ENCODE measurements at regions not wholly inside any gene's neighbourhood (a gene's known extent, or its start where the extent isn't known, plus 50 kb on each side); places are given as distances from the start of the nearest gene placed in this dataset.

DNA sequence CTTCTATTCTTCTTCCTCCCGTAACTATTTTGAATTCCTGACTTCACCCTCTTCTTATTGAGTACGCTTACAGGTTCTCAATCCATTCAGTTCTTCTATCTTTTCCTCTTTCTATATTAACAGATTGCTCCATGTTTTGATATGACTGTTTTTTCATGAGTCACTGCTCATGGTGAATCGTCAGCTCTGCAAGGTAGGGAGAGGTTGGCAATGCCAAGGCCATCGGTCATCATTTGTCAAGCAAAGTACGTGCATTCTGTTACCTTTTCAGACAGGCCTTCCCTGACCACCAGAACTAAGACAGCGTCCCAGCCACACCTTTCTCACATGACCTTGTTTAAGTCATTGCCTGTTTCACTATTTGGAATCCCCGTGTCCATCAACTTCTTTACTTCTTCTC is 1001.9 kb upstream of the SORCS1 start:
- peaks cover 17% of the 10 kb centered on the region for H3K9me3 Mint-ChIP-seq
- H3K4me1 Mint-ChIP-seq (ENCODE audit: low read depth) = no peaks in the 10 kb centered on the region
- no peaks in the 10 kb centered on the region for H3K36me3 Mint-ChIP-seq (ENCODE audit: low read depth)
- no peak overlapping the region for H3K27ac Mint-ChIP-seq
- no peaks in the 10 kb centered on the region for H3K27me3 Mint-ChIP-seq
- no peak overlapping the region for H3K4me3 Mint-ChIP-seq
- DNase-seq = no peak

DNA sequence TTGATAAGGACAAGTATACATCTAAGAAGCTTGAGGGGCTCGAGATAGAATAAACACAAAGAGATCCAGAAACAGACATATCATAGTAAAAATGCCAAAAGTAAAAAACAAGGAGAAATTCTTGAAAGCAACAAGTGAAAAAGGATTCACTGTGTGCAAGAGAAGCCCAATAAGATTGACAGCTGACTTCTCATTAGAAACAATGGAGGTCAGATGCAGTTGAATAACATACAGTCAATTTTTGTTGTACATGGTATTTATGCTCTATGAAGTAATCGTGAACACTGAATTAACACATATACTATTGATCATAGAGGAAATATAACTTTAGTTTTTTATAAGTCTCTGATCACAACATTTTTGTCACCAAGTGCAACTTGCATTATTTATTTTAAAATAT is 982.8 kb upstream of the SORCS1 start:
- Mint-ChIP-seq H3K27ac (no peak overlapping the region), H3K27me3 (no peaks in the 10 kb centered on the region), H3K4me1 (ENCODE audit: low read depth) (no peaks in the 10 kb centered on the region), H3K36me3 (ENCODE audit: low read depth) (no peaks in the 10 kb centered on the region), H3K9me3 (peaks cover 24% of the 10 kb centered on the region), H3K4me3 (no peak overlapping the region)
- DNase-seq = no peak

DNA sequence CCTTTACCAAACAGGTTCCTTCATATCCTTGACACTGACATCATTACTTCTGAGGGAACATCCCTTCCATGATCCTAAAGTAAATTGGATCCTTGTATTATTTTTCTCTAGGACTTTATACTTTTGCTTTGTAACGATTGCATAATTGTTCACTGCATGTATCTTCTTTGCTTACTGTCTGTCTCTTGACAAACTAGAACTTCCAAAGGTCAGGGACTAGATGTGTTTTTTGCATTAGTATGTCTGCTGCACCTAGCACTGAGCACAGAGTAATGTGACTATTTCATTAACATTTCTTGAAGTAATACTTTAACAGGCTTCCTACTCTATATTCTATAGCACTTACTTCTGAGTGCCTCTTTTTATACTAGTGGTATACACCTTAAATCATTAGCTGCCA is 976.6 kb upstream of the SORCS1 start:
- Mint-ChIP-seq H3K27me3 (no peaks in the 10 kb centered on the region), H3K36me3 (ENCODE audit: low read depth) (no peaks in the 10 kb centered on the region), H3K4me3 (no peak overlapping the region), H3K4me1 (ENCODE audit: low read depth) (no peaks in the 10 kb centered on the region), H3K27ac (no peak overlapping the region), H3K9me3 (peaks cover 23% of the 10 kb centered on the region)
- DNase-seq = no peak

DNA sequence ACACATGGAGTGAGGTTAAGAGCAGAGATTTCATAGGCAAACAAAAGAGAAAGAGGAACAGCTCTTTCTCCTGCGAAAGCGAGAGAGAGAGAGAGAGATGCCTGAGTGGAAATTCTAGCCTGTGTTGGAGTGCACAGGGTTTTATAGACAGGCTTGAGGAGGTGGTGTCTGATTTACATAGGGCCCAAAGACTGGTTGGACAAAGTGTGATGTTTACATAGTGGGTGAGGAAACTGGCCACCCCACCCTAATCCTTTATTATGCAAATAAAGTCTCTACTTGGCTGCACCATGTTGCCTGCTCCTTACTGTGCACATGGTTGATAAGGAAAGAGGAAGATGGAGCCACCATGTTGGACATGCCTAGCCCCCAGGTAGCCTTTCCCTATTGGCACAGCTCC is 967.8 kb upstream of the SORCS1 start:
- H3K4me1 Mint-ChIP-seq (ENCODE audit: low read depth) = no peaks in the 10 kb centered on the region
- H3K4me3 Mint-ChIP-seq = no peak overlapping the region
- no peaks in the 10 kb centered on the region for H3K27me3 Mint-ChIP-seq
- H3K36me3 Mint-ChIP-seq (ENCODE audit: low read depth) = no peaks in the 10 kb centered on the region
- H3K9me3 Mint-ChIP-seq = peaks cover 16% of the 10 kb centered on the region
- H3K27ac Mint-ChIP-seq = no peak overlapping the region
- DNase-seq = no peak

DNA sequence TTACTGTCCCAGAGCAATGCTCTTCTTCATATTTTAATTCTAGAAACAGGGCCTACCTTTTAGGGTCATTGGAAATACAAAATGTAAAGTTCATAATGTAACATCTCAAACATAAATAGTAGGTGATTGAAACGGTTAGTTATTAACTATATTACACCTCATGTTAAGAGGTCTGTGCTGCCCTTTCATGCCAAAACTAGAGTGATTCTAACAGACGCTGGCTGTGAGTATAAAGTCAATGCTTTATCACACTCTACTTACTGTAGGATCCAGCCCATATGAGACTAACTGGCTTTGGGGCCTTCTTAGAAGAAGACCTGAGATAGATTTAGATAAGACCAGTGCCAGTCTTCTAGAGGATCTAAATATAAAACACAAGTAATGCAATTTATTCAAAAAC is 966.1 kb upstream of the SORCS1 start:
- Mint-ChIP-seq H3K27me3 (no peaks in the 10 kb centered on the region), H3K4me1 (ENCODE audit: low read depth) (no peaks in the 10 kb centered on the region), H3K36me3 (ENCODE audit: low read depth) (no peaks in the 10 kb centered on the region), H3K9me3 (peaks cover 10% of the 10 kb centered on the region), H3K27ac (no peak overlapping the region), H3K4me3 (no peak overlapping the region)
- DNase-seq = no peak

DNA sequence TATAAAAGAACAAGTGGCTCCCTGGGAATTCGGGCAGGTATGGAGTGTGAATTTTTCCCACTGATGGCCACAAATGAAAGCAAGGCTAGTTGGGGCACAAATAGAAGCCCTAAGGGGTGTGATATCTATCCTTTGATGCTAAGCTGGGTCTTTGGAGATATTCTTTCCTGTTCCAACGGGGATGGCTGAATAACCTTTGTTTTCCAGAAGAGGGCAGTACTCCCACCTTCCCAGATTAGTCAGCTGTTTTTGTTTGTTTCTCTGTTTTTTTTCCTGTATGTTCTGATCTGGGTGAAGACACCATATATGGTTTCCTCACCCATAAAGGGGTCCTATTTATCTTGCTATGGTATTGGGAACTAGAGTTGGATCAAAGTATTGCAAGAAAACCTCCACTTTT is 947.7 kb upstream of the SORCS1 start:
- no peak overlapping the region for H3K4me3 Mint-ChIP-seq
- DNase-seq = no peak
- H3K27me3 Mint-ChIP-seq = no peaks in the 10 kb centered on the region
- H3K9me3 Mint-ChIP-seq = peaks cover 11% of the 10 kb centered on the region
- no peaks in the 10 kb centered on the region for H3K4me1 Mint-ChIP-seq (ENCODE audit: low read depth)
- no peak overlapping the region for H3K27ac Mint-ChIP-seq
- H3K36me3 Mint-ChIP-seq (ENCODE audit: low read depth) = no peaks in the 10 kb centered on the region

DNA sequence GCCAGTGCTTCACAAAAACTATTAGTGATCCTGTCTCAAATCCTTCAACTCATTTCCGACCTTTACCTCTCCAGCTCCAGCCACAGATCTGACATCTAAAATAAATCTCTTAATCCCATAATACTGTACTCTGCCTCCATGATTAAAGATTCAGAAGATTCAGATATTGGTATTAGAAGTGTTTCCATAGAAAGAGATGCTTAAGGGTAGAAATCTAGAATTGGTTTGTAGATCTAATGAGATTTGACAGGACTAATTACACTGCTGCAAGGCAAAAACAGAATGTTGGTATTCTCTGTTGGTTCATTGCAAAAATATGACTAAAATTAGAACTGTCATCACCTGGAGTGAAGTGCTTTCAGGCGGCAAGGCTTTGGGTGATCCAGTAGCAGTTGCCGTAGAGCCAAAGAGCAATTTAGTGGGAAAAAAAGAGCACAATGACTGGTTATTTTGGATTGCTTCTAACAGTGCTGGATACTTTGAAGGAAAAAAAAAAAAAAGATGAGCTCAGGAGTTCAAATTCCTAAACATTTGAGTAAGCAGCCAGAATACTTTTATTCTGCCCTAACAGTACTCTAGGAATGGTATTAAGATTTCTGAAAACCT is 940.1 kb upstream of the SORCS1 start:
- H3K4me3 Mint-ChIP-seq = no peak overlapping the region
- H3K4me1 Mint-ChIP-seq (ENCODE audit: low read depth) = no peaks in the 10 kb centered on the region
- H3K9me3 Mint-ChIP-seq = peaks cover 3% of the 10 kb centered on the region
- no peaks in the 10 kb centered on the region for H3K27me3 Mint-ChIP-seq
- DNase-seq = no peak
- no peak overlapping the region for H3K27ac Mint-ChIP-seq
- H3K36me3 Mint-ChIP-seq (ENCODE audit: low read depth) = no peaks in the 10 kb centered on the region

DNA sequence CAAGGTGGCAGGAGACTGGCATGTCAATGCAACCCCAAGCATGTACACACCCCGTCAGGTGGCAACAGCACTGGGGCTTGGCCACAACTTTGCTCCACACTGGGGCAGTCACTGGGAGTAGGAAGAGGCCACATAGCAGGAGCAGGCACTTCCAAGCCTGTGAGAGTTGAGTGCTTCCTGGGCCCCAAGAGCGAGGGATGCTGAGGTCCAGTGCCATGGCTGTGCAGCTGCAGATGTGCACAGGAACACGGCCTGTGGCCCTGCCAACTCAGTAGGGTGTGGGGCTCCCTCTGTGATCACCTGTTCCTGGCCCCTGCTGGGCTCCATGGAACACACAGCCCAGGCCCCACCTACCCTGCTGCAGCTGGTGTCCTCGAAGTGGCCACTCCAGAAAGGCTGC is 932.8 kb upstream of the SORCS1 start:
- H3K9me3 Mint-ChIP-seq = peaks cover 6% of the 10 kb centered on the region
- H3K36me3 Mint-ChIP-seq (ENCODE audit: low read depth) = no peaks in the 10 kb centered on the region
- no peak overlapping the region for H3K27ac Mint-ChIP-seq
- H3K4me1 Mint-ChIP-seq (ENCODE audit: low read depth) = no peaks in the 10 kb centered on the region
- no peak overlapping the region for H3K4me3 Mint-ChIP-seq
- no peaks in the 10 kb centered on the region for H3K27me3 Mint-ChIP-seq
- no peak for DNase-seq

DNA sequence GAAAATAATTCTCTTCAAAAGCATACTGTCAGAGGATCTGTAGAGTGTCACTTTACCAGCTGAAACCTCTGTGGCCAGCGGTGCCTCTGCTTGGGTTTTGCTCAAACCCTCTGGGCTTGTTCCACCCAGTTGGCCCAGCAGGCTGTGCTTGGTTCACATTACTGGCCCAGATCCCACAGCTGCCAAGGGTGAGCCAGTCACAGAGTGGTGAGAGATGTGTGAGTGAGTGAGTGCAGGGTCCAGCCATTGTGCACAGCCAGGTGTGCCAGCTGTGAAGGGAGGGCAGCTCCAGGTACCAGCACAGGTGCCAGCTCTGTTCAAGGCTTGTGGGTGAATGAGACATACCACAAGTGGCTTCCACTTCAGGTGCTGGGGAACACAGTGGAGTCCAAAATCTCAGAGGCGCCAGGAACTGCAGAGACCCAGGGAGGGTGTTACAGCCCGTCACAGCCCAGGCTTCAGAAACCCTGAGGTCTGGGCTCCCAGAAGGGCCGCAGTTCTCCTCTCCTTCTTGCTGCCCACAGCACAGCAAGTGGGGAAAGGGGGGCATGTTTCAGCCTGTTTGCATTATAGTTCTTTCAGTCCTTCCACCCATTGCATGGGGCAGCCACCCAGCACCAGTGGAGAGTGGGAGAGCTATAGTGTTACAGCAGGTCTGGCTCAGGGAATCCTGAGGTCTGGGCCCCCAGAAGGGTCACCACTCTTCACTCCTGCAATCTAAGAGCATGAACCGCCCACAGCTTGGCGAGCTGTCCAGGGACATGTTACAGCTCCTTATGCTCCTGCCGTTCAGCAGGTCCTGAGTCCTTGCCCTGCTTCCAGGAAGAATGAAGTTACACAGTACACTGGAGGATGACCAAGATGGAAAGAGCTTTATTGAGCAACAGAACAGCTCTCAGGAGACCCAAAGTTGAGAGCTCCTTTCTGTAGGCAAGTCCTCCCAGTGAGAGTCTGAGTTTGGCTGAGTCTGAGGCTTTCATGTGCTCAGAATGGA is 931.7 kb upstream of the SORCS1 start:
- no peaks in the 10 kb centered on the region for H3K36me3 Mint-ChIP-seq (ENCODE audit: low read depth)
- DNase-seq = no peak
- H3K27ac Mint-ChIP-seq = no peak overlapping the region
- peaks cover 9% of the 10 kb centered on the region for H3K9me3 Mint-ChIP-seq
- no peak overlapping the region for H3K4me3 Mint-ChIP-seq
- no peaks in the 10 kb centered on the region for H3K4me1 Mint-ChIP-seq (ENCODE audit: low read depth)
- H3K27me3 Mint-ChIP-seq = no peaks in the 10 kb centered on the region

DNA sequence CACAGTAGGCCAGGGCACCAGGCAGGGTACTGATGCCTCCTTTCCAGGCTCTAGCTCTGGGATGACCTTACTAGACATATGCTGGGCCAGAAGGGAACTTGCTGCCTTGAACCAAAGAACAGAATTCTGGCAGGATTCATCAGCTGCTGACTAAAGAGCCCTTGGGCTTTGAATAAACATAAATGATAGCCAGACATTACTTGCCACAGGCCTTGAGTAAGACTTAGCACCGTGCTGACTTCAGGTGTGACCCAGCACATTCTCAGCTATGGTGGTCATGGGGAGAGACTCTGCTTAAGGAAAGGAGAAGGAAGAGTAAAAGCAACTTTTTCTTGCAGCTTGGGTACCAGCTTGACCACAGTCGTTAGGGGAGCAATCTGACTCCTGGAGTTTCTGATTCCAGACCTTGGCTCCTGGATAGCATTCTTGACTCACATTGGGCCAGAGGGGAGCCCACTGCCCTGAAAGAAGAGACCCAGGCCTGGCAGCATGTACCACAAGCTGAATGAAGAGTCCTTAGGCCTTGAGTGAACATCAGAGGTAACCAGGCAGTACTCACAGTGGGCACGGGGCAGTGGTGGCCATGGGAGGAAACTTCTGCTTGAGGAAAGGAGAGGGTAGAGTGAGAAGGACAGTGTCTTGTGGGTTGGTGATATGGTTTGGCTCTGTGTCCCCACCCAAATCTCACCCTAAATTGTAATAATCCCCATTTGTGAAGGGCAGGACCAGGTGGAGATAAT is 926.1 kb upstream of the SORCS1 start:
- Mint-ChIP-seq H3K9me3 (peaks cover 5% of the 10 kb centered on the region), H3K36me3 (ENCODE audit: low read depth) (no peaks in the 10 kb centered on the region), H3K4me3 (no peak overlapping the region), H3K27ac (no peak overlapping the region), H3K27me3 (no peaks in the 10 kb centered on the region), H3K4me1 (ENCODE audit: low read depth) (no peaks in the 10 kb centered on the region)
- DNase-seq = no peak

DNA sequence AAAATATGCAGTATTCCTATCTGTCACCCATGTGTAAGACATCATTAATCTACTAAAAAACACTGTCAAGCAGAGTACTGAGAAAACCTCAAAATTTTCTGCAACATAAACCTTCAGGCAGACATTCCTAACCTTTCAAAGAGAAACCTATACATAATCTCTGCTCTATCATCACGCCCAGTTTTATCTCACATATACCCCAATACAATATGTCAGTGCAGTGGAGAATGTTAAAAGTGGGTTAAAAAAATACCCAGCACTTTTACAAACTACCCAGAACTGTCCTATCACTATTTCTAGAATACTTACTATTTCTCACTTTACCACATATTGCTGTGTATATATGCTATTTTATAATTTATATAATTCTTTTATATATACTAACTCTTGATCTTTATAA is 922.0 kb upstream of the SORCS1 start:
- no peak overlapping the region for H3K27ac Mint-ChIP-seq
- H3K4me3 Mint-ChIP-seq = no peak overlapping the region
- no peaks in the 10 kb centered on the region for H3K36me3 Mint-ChIP-seq (ENCODE audit: low read depth)
- DNase-seq = no peak
- peaks cover 5% of the 10 kb centered on the region for H3K9me3 Mint-ChIP-seq
- H3K27me3 Mint-ChIP-seq = no peaks in the 10 kb centered on the region
- no peaks in the 10 kb centered on the region for H3K4me1 Mint-ChIP-seq (ENCODE audit: low read depth)

DNA sequence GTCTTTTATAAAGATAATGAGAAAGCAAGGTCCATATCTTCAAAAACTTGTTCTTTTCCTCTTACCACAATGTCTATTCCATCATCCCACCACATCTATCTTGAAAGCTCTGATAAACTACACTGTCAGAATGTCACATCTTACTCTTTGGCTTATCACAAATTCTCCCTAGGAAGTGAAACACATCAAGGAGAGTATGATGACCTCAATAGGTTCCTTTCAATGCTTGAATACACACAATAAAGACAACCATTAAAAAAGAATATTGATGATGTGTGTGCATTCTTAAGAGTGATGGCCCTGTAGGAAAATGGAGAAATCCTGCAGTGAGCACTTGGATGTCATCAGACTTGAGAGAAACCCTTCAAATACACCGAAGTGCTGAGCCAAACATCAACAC is 918.1 kb upstream of the SORCS1 start:
- H3K27me3 Mint-ChIP-seq = no peaks in the 10 kb centered on the region
- no peaks in the 10 kb centered on the region for H3K4me1 Mint-ChIP-seq (ENCODE audit: low read depth)
- no peak overlapping the region for H3K4me3 Mint-ChIP-seq
- H3K27ac Mint-ChIP-seq = no peak overlapping the region
- H3K36me3 Mint-ChIP-seq (ENCODE audit: low read depth) = no peaks in the 10 kb centered on the region
- no peak for DNase-seq
- peaks cover 2% of the 10 kb centered on the region for H3K9me3 Mint-ChIP-seq

DNA sequence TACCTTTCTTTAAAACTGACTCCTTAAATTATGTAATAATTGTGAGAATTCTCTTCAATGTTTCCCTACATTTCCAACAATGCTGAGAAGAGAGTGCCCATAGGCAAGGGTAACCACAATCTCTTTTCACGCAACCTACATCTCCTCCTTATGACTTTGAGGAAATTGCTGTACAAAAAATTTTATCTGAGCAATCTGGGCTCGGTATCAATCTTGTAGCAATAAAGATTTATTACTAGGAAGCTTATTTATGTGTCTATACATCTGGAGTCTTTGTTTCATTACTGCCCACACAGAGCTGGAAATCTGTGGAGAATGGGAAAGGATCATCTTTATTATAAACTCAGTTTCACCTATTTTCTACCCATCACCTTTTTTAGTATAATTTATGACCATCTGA is 913.8 kb upstream of the SORCS1 start:
- Mint-ChIP-seq H3K27me3 (no peaks in the 10 kb centered on the region), H3K36me3 (ENCODE audit: low read depth) (no peaks in the 10 kb centered on the region), H3K27ac (no peak overlapping the region), H3K4me1 (ENCODE audit: low read depth) (no peaks in the 10 kb centered on the region), H3K9me3 (peaks cover 8% of the 10 kb centered on the region), H3K4me3 (no peak overlapping the region)
- DNase-seq = no peak

DNA sequence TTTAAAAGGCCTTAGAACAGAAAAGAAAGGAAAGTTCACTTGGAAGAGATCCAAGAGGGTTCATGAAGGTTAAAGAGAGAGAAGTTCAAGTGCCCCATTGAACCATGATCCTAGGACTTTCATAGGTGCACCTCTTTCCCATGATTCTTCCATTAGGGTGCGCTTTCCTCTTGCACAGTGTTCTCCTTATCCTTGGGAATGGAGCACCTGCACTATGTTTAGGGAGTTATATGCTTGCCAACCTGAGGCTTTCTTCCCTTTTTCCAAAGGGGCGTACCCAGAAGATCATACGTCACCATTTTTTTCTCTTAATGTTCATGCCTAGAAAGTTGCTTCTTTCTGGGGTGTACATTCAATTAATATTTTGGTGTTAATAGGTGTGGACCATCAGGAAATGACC is 908.0 kb upstream of the SORCS1 start:
- peaks cover 13% of the 10 kb centered on the region for H3K9me3 Mint-ChIP-seq
- no peak overlapping the region for H3K4me3 Mint-ChIP-seq

DNA sequence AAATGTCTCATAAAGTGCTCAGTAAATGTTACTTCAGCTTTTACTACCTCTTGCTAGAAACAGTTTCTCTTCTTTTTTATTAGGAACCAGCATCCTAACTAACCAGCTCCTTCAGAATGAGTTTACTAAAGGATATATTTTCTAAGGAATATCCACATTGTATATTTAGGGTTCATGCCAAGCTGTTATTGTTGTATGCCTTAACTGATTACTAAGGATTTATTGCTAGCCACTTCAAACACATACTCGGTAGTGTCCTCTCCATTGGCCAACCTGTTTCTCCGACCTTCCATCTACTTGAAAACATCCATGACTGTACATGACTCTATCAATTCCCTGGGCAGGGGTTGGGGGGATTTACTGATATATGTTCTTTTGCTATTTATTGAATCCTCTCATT is 906.3 kb upstream of the SORCS1 start:
- Mint-ChIP-seq H3K36me3 (ENCODE audit: low read depth) (no peaks in the 10 kb centered on the region), H3K27ac (no peak overlapping the region), H3K27me3 (no peaks in the 10 kb centered on the region), H3K4me3 (no peak overlapping the region), H3K4me1 (ENCODE audit: low read depth) (no peaks in the 10 kb centered on the region), H3K9me3 (peaks cover 11% of the 10 kb centered on the region)
- no peak for DNase-seq

More for the DNA sequence above, 908.0 kb upstream of the SORCS1 start:
- no peaks in the 10 kb centered on the region for H3K27me3 Mint-ChIP-seq
- no peaks in the 10 kb centered on the region for H3K4me1 Mint-ChIP-seq (ENCODE audit: low read depth)
- H3K36me3 Mint-ChIP-seq (ENCODE audit: low read depth) = no peaks in the 10 kb centered on the region
- DNase-seq = no peak
- no peak overlapping the region for H3K27ac Mint-ChIP-seq
